ENCODE measurements at regions not wholly inside any gene's neighbourhood (a gene's known extent, or its start where the extent isn't known, plus 50 kb on each side); places are given as distances from the start of the nearest gene placed in this dataset.

- no TSS peak for BruUV-seq (replicated peaks)
- TF ChIP-seq, protein P1, sequence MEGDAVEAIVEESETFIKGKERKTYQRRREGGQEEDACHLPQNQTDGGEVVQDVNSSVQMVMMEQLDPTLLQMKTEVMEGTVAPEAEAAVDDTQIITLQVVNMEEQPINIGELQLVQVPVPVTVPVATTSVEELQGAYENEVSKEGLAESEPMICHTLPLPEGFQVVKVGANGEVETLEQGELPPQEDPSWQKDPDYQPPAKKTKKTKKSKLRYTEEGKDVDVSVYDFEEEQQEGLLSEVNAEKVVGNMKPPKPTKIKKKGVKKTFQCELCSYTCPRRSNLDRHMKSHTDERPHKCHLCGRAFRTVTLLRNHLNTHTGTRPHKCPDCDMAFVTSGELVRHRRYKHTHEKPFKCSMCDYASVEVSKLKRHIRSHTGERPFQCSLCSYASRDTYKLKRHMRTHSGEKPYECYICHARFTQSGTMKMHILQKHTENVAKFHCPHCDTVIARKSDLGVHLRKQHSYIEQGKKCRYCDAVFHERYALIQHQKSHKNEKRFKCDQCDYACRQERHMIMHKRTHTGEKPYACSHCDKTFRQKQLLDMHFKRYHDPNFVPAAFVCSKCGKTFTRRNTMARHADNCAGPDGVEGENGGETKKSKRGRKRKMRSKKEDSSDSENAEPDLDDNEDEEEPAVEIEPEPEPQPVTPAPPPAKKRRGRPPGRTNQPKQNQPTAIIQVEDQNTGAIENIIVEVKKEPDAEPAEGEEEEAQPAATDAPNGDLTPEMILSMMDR (conservative IDR thresholded peaks at IDR 0.05; ENCODE audit: low read depth, low read length) = no peak
- no peak for TF ChIP-seq EZH2 (IDR thresholded peaks at IDR 0.05; ENCODE audit: borderline replicate concordance, low read depth, low read length, poor library complexity, severe bottlenecking)
- Histone ChIP-seq H3K27ac (ENCODE audit: low read depth, low read length, poor library complexity, severe bottlenecking) (no peak overlapping the region), H3K4me1 (ENCODE audit: insufficient read depth, low read length, poor library complexity, severe bottlenecking) (peaks cover 26% of the 10 kb centered on the region), H3K36me3 (ENCODE audit: insufficient read depth, low read length, poor library complexity, severe bottlenecking) (no peaks in the 10 kb centered on the region), H3K9me3 (ENCODE audit: low read depth, low read length, poor library complexity, severe bottlenecking) (no peaks in the 10 kb centered on the region), H3K27me3 (replicated peaks; ENCODE audit: insufficient read depth, low read depth, low read length, poor library complexity) (no peaks in the 10 kb centered on the region), H3K4me3 (ENCODE audit: low read depth, low read length, poor library complexity, severe bottlenecking) (no peak overlapping the region)
- no peak for DNase-seq (ENCODE audit: low spot score)
- ChIA-PET CTCF (no interaction called here), POLR2A (ENCODE audit: low non-redundant PET) (no interaction called here)
- intact Hi-C loops (cut with micrococcal nuclease; ENCODE audit: unreplicated experiment) = no loop called here
Measured at GRCh38 chr18:46338766-46339165, 234.6 kb downstream of the HAUS1 start.

DNA sequence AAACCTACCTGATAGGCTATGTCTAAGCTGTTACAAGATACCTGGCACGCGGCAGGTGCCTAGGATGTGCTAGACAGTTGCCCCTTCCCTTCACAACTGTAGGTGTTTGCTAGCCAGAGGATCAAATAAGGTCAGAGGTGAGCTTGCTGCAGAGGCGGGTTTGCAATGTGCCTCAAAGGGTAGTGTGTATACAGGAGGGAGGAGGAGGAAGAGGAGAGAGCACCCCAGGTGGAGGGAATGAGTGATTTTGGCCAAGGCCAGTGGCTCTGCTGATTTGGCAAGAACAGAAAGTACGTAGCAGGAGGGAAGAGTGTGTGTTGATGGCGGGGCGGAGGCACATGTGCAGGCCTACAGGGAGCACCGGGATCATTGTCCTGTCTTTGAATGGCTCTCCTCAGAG, 236.5 kb downstream of the HAUS1 start:
- no peaks in the 10 kb centered on the region for H3K36me3 ChIP-seq (ENCODE audit: insufficient read depth, low read length, poor library complexity, severe bottlenecking)
- POLR2A ChIA-PET (ENCODE audit: low non-redundant PET) = no interaction called here
- intact Hi-C loops (cut with micrococcal nuclease; ENCODE audit: unreplicated experiment) = no loop called here
- peaks cover 22% of the 10 kb centered on the region for H3K4me1 ChIP-seq (ENCODE audit: insufficient read depth, low read length, poor library complexity, severe bottlenecking)
- no peaks in the 10 kb centered on the region for H3K27me3 ChIP-seq (replicated peaks; ENCODE audit: insufficient read depth, low read depth, low read length, poor library complexity)
- TF ChIP-seq, protein P1 (conservative IDR thresholded peaks at IDR 0.05; ENCODE audit: low read depth, low read length) = no peak
- no peak for TF ChIP-seq EZH2 (IDR thresholded peaks at IDR 0.05; ENCODE audit: borderline replicate concordance, low read depth, low read length, poor library complexity, severe bottlenecking)
- BruUV-seq (replicated peaks) = no TSS peak
- no peaks in the 10 kb centered on the region for H3K9me3 ChIP-seq (ENCODE audit: low read depth, low read length, poor library complexity, severe bottlenecking)
- CTCF ChIA-PET = interaction anchor here (0.7 kb wide), 1 partner anchor 1058 kb away, joined by 12 read pairs; no protein-coding TSS in a partner anchor
- no peak overlapping the region for H3K4me3 ChIP-seq (ENCODE audit: low read depth, low read length, poor library complexity, severe bottlenecking)
- no peak for DNase-seq (ENCODE audit: low spot score)
- H3K27ac ChIP-seq (ENCODE audit: low read depth, low read length, poor library complexity, severe bottlenecking) = no peak overlapping the region

GRCh38 chr18:46341986-46342525, 237.9 kb downstream of the HAUS1 start:
- Histone ChIP-seq H3K36me3 (ENCODE audit: insufficient read depth, low read length, poor library complexity, severe bottlenecking) (no peaks in the 10 kb centered on the region), H3K27me3 (replicated peaks; ENCODE audit: insufficient read depth, low read depth, low read length, poor library complexity) (no peaks in the 10 kb centered on the region), H3K4me1 (ENCODE audit: insufficient read depth, low read length, poor library complexity, severe bottlenecking) (peaks cover 9% of the 10 kb centered on the region), H3K27ac (ENCODE audit: low read depth, low read length, poor library complexity, severe bottlenecking) (no peak overlapping the region), H3K9me3 (ENCODE audit: low read depth, low read length, poor library complexity, severe bottlenecking) (no peaks in the 10 kb centered on the region), H3K4me3 (ENCODE audit: low read depth, low read length, poor library complexity, severe bottlenecking) (no peak overlapping the region)
- intact Hi-C loops (cut with micrococcal nuclease; ENCODE audit: unreplicated experiment) = no loop called here
- TF ChIP-seq, protein P1 (conservative IDR thresholded peaks at IDR 0.05; ENCODE audit: low read depth, low read length) = no peak
- TF ChIP-seq EZH2 (IDR thresholded peaks at IDR 0.05; ENCODE audit: borderline replicate concordance, low read depth, low read length, poor library complexity, severe bottlenecking) = no peak
- no TSS peak for BruUV-seq (replicated peaks)
- DNase-seq (ENCODE audit: low spot score) = no peak
- ChIA-PET CTCF (no interaction called here), POLR2A (ENCODE audit: low non-redundant PET) (no interaction called here)

Data from A673 (cell line).